ENCODE measurements at regions not wholly inside any gene's neighbourhood (a gene's known extent, or its start where the extent isn't known, plus 50 kb on each side); places are given as distances from the start of the nearest gene placed in this dataset.

GRCh38 chr3:71879089-71879488 is 94.1 kb upstream of the PROK2 start:
- TF ChIP-seq RCOR1 (IDR thresholded peaks at IDR 0.05; ENCODE audit: low read length) = no peak
- TF ChIP-seq CTCF (IDR thresholded peaks at IDR 0.05) = no peak
- TF ChIP-seq PBX3 (IDR thresholded peaks at IDR 0.05) = no peak
- TF ChIP-seq REST (IDR thresholded peaks at IDR 0.05; ENCODE audit: low read depth, low read length) = no peak
- no peak for TF ChIP-seq RAD21 (IDR thresholded peaks at IDR 0.05; ENCODE audit: low read length)
- no peak for TF ChIP-seq MXI1 (IDR thresholded peaks at IDR 0.05; ENCODE audit: low read depth, low read length)
- no peak for TF ChIP-seq SMC3 (IDR thresholded peaks at IDR 0.05; ENCODE audit: low read depth, low read length)
- TF ChIP-seq JUND (IDR thresholded peaks at IDR 0.05) = no peak
- H3K9me3 ChIP-seq = no peaks in the 10 kb centered on the region
- no peaks in the 10 kb centered on the region for H3K9me2 ChIP-seq
- no peak overlapping the region for H3K4me2 ChIP-seq
- H2AFZ ChIP-seq (ENCODE audit: low read depth) = no peak overlapping the region
- no peaks in the 10 kb centered on the region for H3K36me3 ChIP-seq (replicated peaks in 1 of 2; ENCODE audit: control insufficient read depth in 1 of 2, insufficient read depth in 2 of 2, low read length in 1 of 2)
- no peak overlapping the region for H3K4me3 ChIP-seq (ENCODE audit: low read depth in 2 of 2, low read length in 1 of 2)
- H4K20me1 ChIP-seq (ENCODE audit: insufficient read depth) = no peaks in the 10 kb centered on the region
- H3K4me1 ChIP-seq (ENCODE audit: control insufficient read depth in 1 of 2, insufficient read depth in 2 of 2, low read depth in 1 of 2, low read length in 1 of 2) = peaks cover 0 to 13% of the 10 kb centered on the region in 2 experiments; a peak in 1 of 4 replicates
- no peak for DNase-seq
- peaks cover 6% of the 10 kb centered on the region; the same call in 1 of the 2 replicates for H3K27me3 ChIP-seq (ENCODE audit: insufficient read depth)
- ChIA-PET POLR2A (no interaction called here), CTCF (interaction anchor here (1.6 to 5.6 kb wide), 3 partner anchors 12 to 943 kb away, joined by 5 to 44 read pairs (median 16); no protein-coding TSS in a partner anchor)
- WGBS (ENCODE audit: low lambda C conversion rate) = 78% methylated on average over 9 of the region's 9 CpGs
- no peaks in the 10 kb centered on the region for H3F3A ChIP-seq (replicated peaks; ENCODE audit: insufficient read depth)
- no peak overlapping the region for H3K27ac ChIP-seq (ENCODE audit: low read depth in 2 of 2, low read length in 1 of 2)
- H3K79me2 ChIP-seq (ENCODE audit: insufficient read depth) = no peaks in the 10 kb centered on the region
- H3K9ac ChIP-seq = no peak overlapping the region
